ENCODE measurements at regions not wholly inside any gene's neighbourhood (a gene's known extent, or its start where the extent isn't known, plus 50 kb on each side); places are given as distances from the start of the nearest gene placed in this dataset.
A peak's percentile ranks its signal among the peaks of the same experiment; 100 is the strongest.
"Not testable (repeated sequence)": the region's sequence is repeated elsewhere in the genome, so short reads cannot be mapped to it uniquely, and the experiment has no call there.

DNA sequence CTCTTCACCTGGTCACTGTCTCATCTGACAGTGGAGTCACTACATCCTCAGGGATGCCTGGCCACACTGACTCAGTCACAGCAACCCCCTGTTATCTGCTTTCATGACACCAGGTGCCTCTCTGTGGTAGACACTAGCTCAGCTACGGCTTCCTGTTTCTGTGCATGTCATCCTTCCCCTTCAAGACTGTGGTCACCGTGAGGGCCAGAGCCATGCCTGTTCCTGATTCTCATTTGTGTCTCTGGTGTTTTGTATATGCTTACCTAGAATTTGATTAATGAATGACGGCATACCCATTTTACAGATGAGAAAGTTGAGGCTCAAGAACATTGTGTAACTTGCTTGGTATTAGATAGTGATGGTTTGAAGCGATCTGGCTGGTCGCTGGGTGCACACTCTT, 70.3 kb upstream of the KRTAP5-11 start:
- H3K4me2 ChIP-seq (ENCODE audit: low read depth, low read length); H4K20me1 ChIP-seq (ENCODE audit: insufficient read depth, low read length); H3K9me3 ChIP-seq (ENCODE audit: low read length); H2AFZ ChIP-seq (ENCODE audit: low read length); H3K36me3 ChIP-seq (replicated peaks in 1 of 2; ENCODE audit: control insufficient read depth in 1 of 2, insufficient read depth in 2 of 2, low read length in 2 of 2); H3K9ac ChIP-seq (ENCODE audit: insufficient read depth, low read depth, low read length); H3K4me1 ChIP-seq (ENCODE audit: insufficient read depth, low read length); H3K27me3 ChIP-seq (ENCODE audit: control insufficient read depth in 1 of 2, insufficient read depth in 2 of 2, low read length in 2 of 2); ATAC-seq; POLR2A ChIA-PET; H3K27ac ChIP-seq (ENCODE audit: extremely low read length, insufficient read depth, low read length); in situ Hi-C loops (cut with HindIII; ENCODE audit: extremely low pct_ligation_motif_present, low pct_unique_long_range_greater_than_20kb); H3K79me2 ChIP-seq (ENCODE audit: insufficient read depth, low read length); H3K4me3 ChIP-seq (replicated peaks in 1 of 3; ENCODE audit: insufficient read depth in 1 of 3, low read depth in 2 of 3, low read length in 3 of 3); FAIRE-seq; DNase-seq (ENCODE audit: low spot score); intact Hi-C loops (cut with micrococcal nuclease; ENCODE audit: unreplicated experiment); CTCF ChIA-PET (ENCODE audit: low intra/inter-chr PET ratio, low total read pairs); BruUV-seq (replicated peaks): not testable (repeated sequence)
- WGBS (ENCODE audit: low lambda C conversion rate) = 14% methylated on average over 4 of the region's 5 CpGs
- 0 out of 2 replicates have a peak, but pooled peaks have one; percentile 13 for TF ChIP-seq ZNF629 (CRISPR knock-in tag; conservative IDR thresholded peaks at IDR 0.05)

DNA sequence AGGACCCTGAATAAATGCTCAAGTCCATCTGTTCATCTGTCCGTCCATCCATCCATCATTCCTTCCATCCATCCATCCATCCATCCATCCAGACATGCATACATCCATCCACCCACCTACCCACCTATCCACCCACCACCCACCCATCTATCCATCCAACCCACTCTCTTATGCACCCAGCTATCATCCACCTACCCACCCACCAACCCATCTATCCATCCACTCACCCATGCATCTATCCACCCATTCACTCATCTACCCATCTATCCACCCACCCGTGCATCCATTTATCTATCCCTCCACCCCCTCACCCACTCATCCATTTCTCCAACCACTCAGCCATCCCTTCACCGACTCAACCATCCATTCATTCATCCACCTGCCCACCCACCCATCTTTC, 71.7 kb upstream of the KRTAP5-11 start:
- H3K4me3 ChIP-seq (replicated peaks in 1 of 3; ENCODE audit: insufficient read depth in 1 of 3, low read depth in 2 of 3, low read length in 3 of 3); H2AFZ ChIP-seq (ENCODE audit: low read length); H4K20me1 ChIP-seq (ENCODE audit: insufficient read depth, low read length); ATAC-seq; intact Hi-C loops (cut with micrococcal nuclease; ENCODE audit: unreplicated experiment); FAIRE-seq; BruUV-seq (replicated peaks); in situ Hi-C loops (cut with HindIII; ENCODE audit: extremely low pct_ligation_motif_present, low pct_unique_long_range_greater_than_20kb); H3K4me2 ChIP-seq (ENCODE audit: low read depth, low read length); H3K4me1 ChIP-seq (ENCODE audit: insufficient read depth, low read length); H3K36me3 ChIP-seq (replicated peaks in 1 of 2; ENCODE audit: control insufficient read depth in 1 of 2, insufficient read depth in 2 of 2, low read length in 2 of 2); H3K27me3 ChIP-seq (ENCODE audit: control insufficient read depth in 1 of 2, insufficient read depth in 2 of 2, low read length in 2 of 2); CTCF ChIA-PET (ENCODE audit: low intra/inter-chr PET ratio, low total read pairs); H3K9ac ChIP-seq (ENCODE audit: insufficient read depth, low read depth, low read length); DNase-seq (ENCODE audit: low spot score); H3K9me3 ChIP-seq (ENCODE audit: low read length); POLR2A ChIA-PET; H3K79me2 ChIP-seq (ENCODE audit: insufficient read depth, low read length); H3K27ac ChIP-seq (ENCODE audit: extremely low read length, insufficient read depth, low read length): not testable (repeated sequence)
- 29% methylated on average over 3 of the region's 3 CpGs for WGBS (ENCODE audit: low lambda C conversion rate)

DNA sequence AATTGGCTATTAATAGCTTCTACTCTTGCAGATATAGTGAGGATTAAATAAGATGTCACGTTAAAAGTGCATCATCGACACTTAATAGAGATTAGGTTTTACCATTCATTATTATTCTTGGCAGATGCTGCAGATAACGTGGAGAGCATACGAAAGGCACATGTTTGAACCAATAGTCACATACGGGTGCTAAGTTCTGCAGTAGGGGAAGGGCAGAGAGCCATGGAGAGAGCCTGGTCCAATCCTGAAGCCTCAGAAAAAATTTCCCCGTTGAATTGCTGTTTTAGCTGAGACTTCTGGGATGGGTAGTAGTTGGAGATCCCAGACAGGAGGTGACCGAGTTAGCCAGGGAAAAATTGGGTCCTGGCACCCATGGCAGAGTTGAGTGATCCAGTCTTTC, 72.4 kb upstream of the KRTAP5-11 start:
- CTCF ChIA-PET (ENCODE audit: low intra/inter-chr PET ratio, low total read pairs); H3K27me3 ChIP-seq (ENCODE audit: control insufficient read depth in 1 of 2, insufficient read depth in 2 of 2, low read length in 2 of 2); DNase-seq (ENCODE audit: low spot score); H4K20me1 ChIP-seq (ENCODE audit: insufficient read depth, low read length); intact Hi-C loops (cut with micrococcal nuclease; ENCODE audit: unreplicated experiment); ATAC-seq; BruUV-seq (replicated peaks); H2AFZ ChIP-seq (ENCODE audit: low read length); H3K4me1 ChIP-seq (ENCODE audit: insufficient read depth, low read length); H3K9me3 ChIP-seq (ENCODE audit: low read length); H3K4me3 ChIP-seq (replicated peaks in 1 of 3; ENCODE audit: insufficient read depth in 1 of 3, low read depth in 2 of 3, low read length in 3 of 3); FAIRE-seq; H3K27ac ChIP-seq (ENCODE audit: extremely low read length, insufficient read depth, low read length); H3K4me2 ChIP-seq (ENCODE audit: low read depth, low read length); in situ Hi-C loops (cut with HindIII; ENCODE audit: extremely low pct_ligation_motif_present, low pct_unique_long_range_greater_than_20kb); POLR2A ChIA-PET; H3K36me3 ChIP-seq (replicated peaks in 1 of 2; ENCODE audit: control insufficient read depth in 1 of 2, insufficient read depth in 2 of 2, low read length in 2 of 2); H3K79me2 ChIP-seq (ENCODE audit: insufficient read depth, low read length); H3K9ac ChIP-seq (ENCODE audit: insufficient read depth, low read depth, low read length): not testable (repeated sequence)
- 20% methylated on average over 6 of the region's 7 CpGs for WGBS (ENCODE audit: low lambda C conversion rate)

DNA sequence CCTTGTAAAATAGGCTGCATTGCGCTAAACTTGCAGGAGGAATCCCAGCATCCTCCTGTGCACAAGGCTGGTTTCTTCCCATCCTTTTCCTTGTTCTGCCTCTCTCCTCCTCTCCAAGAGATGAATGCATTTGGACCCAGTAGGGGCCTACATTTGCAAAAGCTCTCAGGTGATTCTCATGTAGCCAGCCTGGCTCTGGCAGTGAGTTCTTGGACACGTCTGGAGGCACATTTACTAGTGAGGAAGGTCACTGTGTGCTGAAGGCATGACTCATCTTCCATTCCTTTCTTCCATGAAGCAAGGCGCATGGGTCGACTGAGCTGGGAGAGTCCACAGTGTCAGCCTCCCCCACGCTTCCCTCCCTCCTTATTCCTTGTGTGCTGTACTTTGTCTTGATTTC, 73.8 kb upstream of the KRTAP5-11 start:
- DNase-seq (ENCODE audit: low spot score); FAIRE-seq; H3K36me3 ChIP-seq (replicated peaks in 1 of 2; ENCODE audit: control insufficient read depth in 1 of 2, insufficient read depth in 2 of 2, low read length in 2 of 2); H3K27me3 ChIP-seq (ENCODE audit: control insufficient read depth in 1 of 2, insufficient read depth in 2 of 2, low read length in 2 of 2); H3K4me2 ChIP-seq (ENCODE audit: low read depth, low read length); H3K4me3 ChIP-seq (replicated peaks in 1 of 3; ENCODE audit: insufficient read depth in 1 of 3, low read depth in 2 of 3, low read length in 3 of 3); intact Hi-C loops (cut with micrococcal nuclease; ENCODE audit: unreplicated experiment); H4K20me1 ChIP-seq (ENCODE audit: insufficient read depth, low read length); POLR2A ChIA-PET; ATAC-seq; CTCF ChIA-PET (ENCODE audit: low intra/inter-chr PET ratio, low total read pairs); H3K27ac ChIP-seq (ENCODE audit: extremely low read length, insufficient read depth, low read length); BruUV-seq (replicated peaks); in situ Hi-C loops (cut with HindIII; ENCODE audit: extremely low pct_ligation_motif_present, low pct_unique_long_range_greater_than_20kb); H3K9ac ChIP-seq (ENCODE audit: insufficient read depth, low read depth, low read length); H3K79me2 ChIP-seq (ENCODE audit: insufficient read depth, low read length); H3K9me3 ChIP-seq (ENCODE audit: low read length); H2AFZ ChIP-seq (ENCODE audit: low read length); H3K4me1 ChIP-seq (ENCODE audit: insufficient read depth, low read length): not testable (repeated sequence)
- WGBS (ENCODE audit: low lambda C conversion rate) = 3% methylated on average over 4 of the region's 5 CpGs

All from HepG2 (cell line).